B cell (primary cell): ENCODE measurements at regions not wholly inside any gene's neighbourhood (a gene's known extent, or its start where the extent isn't known, plus 50 kb on each side); places are given as distances from the start of the nearest gene placed in this dataset.

ENCODE experiments used
- ATAC-seq: fragments of 200-7000 bp; cut with Tn5 transposase; one replicate; pipeline ENCODE4 v1.10.0; 2021; ENCODE audit warnings: low read depth, mild to moderate bottlenecking, moderate number of reproducible peaks, moderate library complexity
- CTCF ChIA-PET: fragments of 350-600 bp; sonication (Branson Sonifier 250); formaldehyde crosslinking; loops from one replicate; lab custom pipeline; 2021; ENCODE audit warnings: antibody characterized with exemption, inconsistent platforms; lab: Charles Lee
- POLR2A ChIA-PET: fragments of 350-600 bp; sonication (Branson Sonifier 250); formaldehyde crosslinking; loops from one replicate; lab custom pipeline; 2021; ENCODE audit warnings: antibody characterized with exemption; lab: Charles Lee
- DNase-seq: peaks from one replicate; pipeline ENCODE4 v3.0.0; 2013
- H2AFZ ChIP-seq: 2 replicates; pipeline ENCODE4 v1.6.1; 2012; ENCODE audit warnings: mild to moderate bottlenecking, low read depth, low read length; ENCODE audit not compliant: insufficient read depth, poor library complexity, severe bottlenecking
- H3K27ac ChIP-seq, 2 donors: 1 replicate in 1 of 2; 2 replicates in 1 of 2; pipeline ENCODE4 v1.5.1; 2012 to 2013; ENCODE audit warnings: low read length in 2 of 2, mild to moderate bottlenecking in 2 of 2, moderate library complexity in 1 of 2
- H3K27me3 ChIP-seq, 4 experiments: fragments of 200-600 bp in 1 of 4; sonication (generic) in 1 of 4; replicated peaks in 1 of 4; 1 replicate in 2 of 4; 2 replicates in 2 of 4; pipeline versions ENCODE4 v1.6.1 to v1.7.0; 2013 to 2016; ENCODE audit warnings: low read length in 3 of 4, mild to moderate bottlenecking in 2 of 4, mixed read lengths in 1 of 4, moderate library complexity in 1 of 4; ENCODE audit not compliant: insufficient read depth in 4 of 4, control insufficient read depth in 3 of 4; ENCODE audit errors: control extremely low read depth in 1 of 4
- H3K36me3 ChIP-seq, 2 experiments: replicated peaks in 1 of 2; 1 replicate in 1 of 2; 2 replicates in 1 of 2; pipeline versions ENCODE4 v1.6.1 to v1.7.1; 2013; ENCODE audit warnings: low read length in 1 of 2; ENCODE audit not compliant: insufficient read depth in 2 of 2, control insufficient read depth in 1 of 2; ENCODE audit errors: control extremely low read depth in 1 of 2, extremely low read depth in 1 of 2
- H3K4me1 ChIP-seq, 2 donors: fragments of 200-600 bp in 1 of 2; sonication (generic) in 1 of 2; 1 replicate in 1 of 2; 2 replicates in 1 of 2; pipeline versions ENCODE4 v1.5.1 to v1.6.1; 2013 to 2017; ENCODE audit warnings: low read length in 2 of 2; ENCODE audit not compliant: control insufficient read depth in 2 of 2, insufficient read depth in 2 of 2
- H3K4me2 ChIP-seq: replicated peaks from 2 replicates; pipeline ENCODE3; 2012; ENCODE audit warnings: mild to moderate bottlenecking, low read depth, low read length; ENCODE audit not compliant: poor library complexity, severe bottlenecking
- H3K4me3 ChIP-seq, 5 experiments: fragments of 200-600 bp in 1 of 5; sonication (generic) in 1 of 5; 1 replicate in 3 of 5; 2 replicates in 2 of 5; pipeline versions ENCODE4 v1.5.1 to v1.7.0; 2011 to 2016; ENCODE audit warnings: low read length in 4 of 5, mild to moderate bottlenecking in 4 of 5, low read depth in 2 of 5, control low read depth in 1 of 5, moderate library complexity in 1 of 5; ENCODE audit not compliant: insufficient read depth in 1 of 5; ENCODE audit errors: control extremely low read depth in 1 of 5, extremely low read depth in 1 of 5
- H3K79me2 ChIP-seq: fragments of 200-600 bp; sonication (generic); one replicate; pipeline ENCODE4 v1.6.0; 2016; ENCODE audit warnings: low read length; ENCODE audit not compliant: control insufficient read depth, insufficient read depth
- H3K9ac ChIP-seq: fragments of 200-600 bp; sonication (generic); 2 replicates; pipeline ENCODE4 v1.6.1; 2017; ENCODE audit warnings: mild to moderate bottlenecking, low read length, moderate library complexity
- H3K9me3 ChIP-seq, 3 donors: one replicate each; pipeline versions ENCODE4 v1.6.1 to v1.7.1; 2013; ENCODE audit warnings: low read length in 2 of 3; ENCODE audit not compliant: control insufficient read depth in 2 of 3, insufficient read depth in 1 of 3; ENCODE audit errors: control extremely low read depth in 1 of 3
- H4K20me1 ChIP-seq: 2 replicates; pipeline ENCODE4 v1.6.0; 2012; ENCODE audit warnings: mild to moderate bottlenecking, low read length; ENCODE audit not compliant: insufficient read depth, control insufficient read depth, poor library complexity, severe bottlenecking
- H3K27ac Mint-ChIP-seq: one replicate; pipeline ENCODE4 v1.8.0; 2021; ENCODE audit warnings: mixed read lengths
- H3K27me3 Mint-ChIP-seq: one replicate; pipeline ENCODE4 v1.8.0; 2021; ENCODE audit warnings: mixed read lengths
- H3K4me1 Mint-ChIP-seq: one replicate; pipeline ENCODE4 v1.8.0; 2021; ENCODE audit warnings: mixed read lengths
- H3K4me3 Mint-ChIP-seq: one replicate; pipeline ENCODE4 v1.8.0; 2021; ENCODE audit warnings: mixed read lengths
- H3K9me3 Mint-ChIP-seq: one replicate; pipeline ENCODE4 v1.8.0; 2022; ENCODE audit warnings: mixed read lengths; ENCODE audit not compliant: insufficient read depth
- CTCF ChIP-seq: fragments of 200-600 bp; IDR thresholded peaks from one replicate; pipeline ENCODE4 v1.8.0; 2022; ENCODE audit warnings: antibody characterized with exemption, mild to moderate bottlenecking
- EZH2 ChIP-seq: IDR thresholded peaks from 2 replicates; pipeline ENCODE4 v1.6.1; 2012; ENCODE audit warnings: borderline replicate concordance, low read depth, mild to moderate bottlenecking, moderate library complexity, low read length; ENCODE audit not compliant: insufficient read depth, poor library complexity, severe bottlenecking
- WGBS: methylation state at CpG from one replicate; pipeline ENCODE4 v1.1.5; 2013; ENCODE audit warnings: missing lambda C conversion rate; ENCODE audit not compliant: insufficient coverage; 5-methylcytosine and 5-hydroxymethylcytosine counted together
- intact Hi-C: fragments of 100-400 bp; cut with micrococcal nuclease; formaldehyde crosslinking; loops from one replicate; pipeline ENCODE4 v1.10.0; 2022

- Histone ChIP-seq H3K9ac (no peak overlapping the region), H3K27me3 (peaks cover 0 to 7% (median 1%) of the 10 kb centered on the region in 4 experiments), H3K4me2 (no peak overlapping the region), H3K4me1 (no peaks in the 10 kb centered on the region), H4K20me1 (no peaks in the 10 kb centered on the region), H3K4me3 (no peak overlapping the region), H3K27ac (no peak overlapping the region), H2AFZ (no peak overlapping the region), H3K79me2 (no peaks in the 10 kb centered on the region), H3K9me3 (peaks cover 1 to 10% (median 2%) of the 10 kb centered on the region in 3 donors), H3K36me3 (no peaks in the 10 kb centered on the region)
- Mint-ChIP-seq H3K27ac (no peak overlapping the region), H3K27me3 (peaks cover 48% of the 10 kb centered on the region), H3K9me3 (no peaks in the 10 kb centered on the region), H3K4me1 (no peaks in the 10 kb centered on the region), H3K4me3 (no peak overlapping the region)
- ATAC-seq (no peak), DNase-seq (no peak)
- intact Hi-C loops: no loop called here
- POLR2A ChIA-PET: no interaction called here
- 62% methylated on average over 3 of the region's 7 CpGs for WGBS
- CTCF ChIA-PET: no interaction called here
- TF ChIP-seq CTCF: no peak
- no peak for TF ChIP-seq EZH2
Observed at GRCh38 chr2:8202132-8202531, 479.7 kb upstream of the ID2 start.

- DNase-seq (no peak), ATAC-seq (no peak)
- CTCF ChIA-PET: no interaction called here
- Histone ChIP-seq H3K36me3 (no peaks in the 10 kb centered on the region), H2AFZ (no peak overlapping the region), H3K27ac (no peak overlapping the region), H3K79me2 (no peaks in the 10 kb centered on the region), H3K4me2 (no peak overlapping the region), H3K4me1 (no peaks in the 10 kb centered on the region), H3K9me3 (peaks cover 1 to 15% (median 5%) of the 10 kb centered on the region in 3 donors), H3K4me3 (no peak overlapping the region), H3K9ac (no peak overlapping the region), H3K27me3 (peaks cover 0 to 7% (median 1%) of the 10 kb centered on the region in 4 experiments), H4K20me1 (no peaks in the 10 kb centered on the region)
- intact Hi-C loops: no loop called here
- Mint-ChIP-seq H3K9me3 (no peaks in the 10 kb centered on the region), H3K4me1 (no peaks in the 10 kb centered on the region), H3K4me3 (no peak overlapping the region), H3K27me3 (peaks cover 40% of the 10 kb centered on the region), H3K27ac (no peak overlapping the region)
- no peak for TF ChIP-seq CTCF
- TF ChIP-seq EZH2: no peak
- POLR2A ChIA-PET: no interaction called here
- 95% methylated on average over 17 of the region's 18 CpGs for WGBS
Observed at GRCh38 chr2:8203364-8203763, 478.5 kb upstream of the ID2 start.
